Lung (tissue), 11 donors: ENCODE measurements at regions not wholly inside any gene's neighbourhood (a gene's known extent, or its start where the extent isn't known, plus 50 kb on each side); places are given as distances from the start of the nearest gene placed in this dataset.
"Not testable (repeated sequence)": the region's sequence is repeated elsewhere in the genome, so short reads cannot be mapped to it uniquely, and the experiment has no call there.

Experiments used
- ATAC-seq: fragments of 200-7000 bp; cut with Tn5 transposase; one replicate; pipeline ENCODE4 v1.9.1; 2020; ENCODE audit warnings: moderate number of reproducible peaks; ENCODE audit not compliant: insufficient read depth, low FRiP score
- DNase-seq, 3 donors: peaks; one replicate each; pipeline ENCODE4 v3.0.0-alpha.2; 2013 to 2017
- H3K27ac ChIP-seq, 2 donors: one replicate each; pipeline ENCODE4 v1.5.1; 2013; ENCODE audit warnings: mild to moderate bottlenecking in 2 of 2, moderate library complexity in 2 of 2, control low read depth in 1 of 2, inconsistent platforms in 1 of 2, low read depth in 1 of 2, low read length in 1 of 2
- H3K27me3 ChIP-seq, 3 donors: one replicate each; pipeline ENCODE4 v1.5.1; 2013; ENCODE audit warnings: low read length in 2 of 3; ENCODE audit not compliant: control insufficient read depth in 3 of 3, insufficient read depth in 3 of 3
- H3K36me3 ChIP-seq, 4 donors: one replicate each; pipeline ENCODE4 v1.5.1; 2013; ENCODE audit warnings: low read length in 4 of 4, mild to moderate bottlenecking in 1 of 4, moderate library complexity in 1 of 4; ENCODE audit not compliant: control insufficient read depth in 4 of 4, insufficient read depth in 4 of 4
- H3K4me1 ChIP-seq, 5 donors: one replicate each; pipeline ENCODE4 v1.5.1; 2013; ENCODE audit warnings: low read length in 5 of 5, mild to moderate bottlenecking in 2 of 5, moderate library complexity in 1 of 5; ENCODE audit not compliant: control insufficient read depth in 5 of 5, insufficient read depth in 5 of 5
- H3K4me3 ChIP-seq: one replicate; pipeline ENCODE4 v1.5.1; 2013; ENCODE audit warnings: mild to moderate bottlenecking, control low read depth, moderate library complexity
- H3K9ac ChIP-seq, 2 donors: one replicate each; pipeline ENCODE4 v1.5.1; 2013; ENCODE audit warnings: low read length in 2 of 2, control low read depth in 1 of 2; ENCODE audit not compliant: insufficient read depth in 1 of 2
- H3K9me3 ChIP-seq, 4 donors: one replicate each; pipeline ENCODE4 v1.5.1; 2013; ENCODE audit warnings: low read length in 3 of 4, mild to moderate bottlenecking in 1 of 4, moderate library complexity in 1 of 4; ENCODE audit not compliant: control insufficient read depth in 4 of 4, insufficient read depth in 3 of 4
- CTCF ChIP-seq: IDR thresholded peaks from 2 replicates; pipeline ENCODE4 v1.5.1; 2012; ENCODE audit warnings: mild to moderate bottlenecking; ENCODE audit errors: control extremely low read depth, extremely low read depth
- WGBS, 2 donors: extraction: QIAGEN DNeasy Blood & Tissue Kit; methylation state at CpG; one replicate each; pipeline ENCODE4 v1.1.7; 2013; 5-methylcytosine and 5-hydroxymethylcytosine counted together
- donor health status: control.
- donor health status: control.
- donor health status: Bipolar disorder and iron deficiency.
- donor health status: healthy.
- donor health status: DM: yes; HTN: yes; CAD: no.

- Histone ChIP-seq H3K27me3 (peaks cover 0 to 13% (median 10%) of the 10 kb centered on the region in 3 donors), H3K9me3 (no peaks in the 10 kb centered on the region), H3K36me3 (no peaks in the 10 kb centered on the region), H3K9ac (no peak overlapping the region), H3K4me3 (no peak overlapping the region), H3K27ac (no peak overlapping the region), H3K4me1 (peaks cover 0 to 9% (median 0%) of the 10 kb centered on the region in 5 donors)
- DNase-seq (no peak), ATAC-seq (no peak)
- WGBS, 2 donors: 64 to 76% methylated on average over 1 of the region's 1 CpG
- TF ChIP-seq CTCF: no peak
Measured at GRCh38 chr6:28675600-28675999, 149.9 kb downstream of the GPX5 start.

GRCh38 chr6:28682542-28682941 lies 156.9 kb downstream of the GPX5 start:
- peaks cover 0 to 20% (median 15%) of the 10 kb centered on the region in 3 donors for H3K27me3 ChIP-seq
- H3K27ac ChIP-seq: no peak overlapping the region
- H3K36me3 ChIP-seq: no peaks in the 10 kb centered on the region
- ATAC-seq (no peak), DNase-seq (no peak)
- H3K4me1 ChIP-seq: no peaks in the 10 kb centered on the region
- no peaks in the 10 kb centered on the region for H3K9me3 ChIP-seq
- H3K9ac ChIP-seq: no peak overlapping the region
- no peak for TF ChIP-seq CTCF
- WGBS, 2 donors: 30 to 37% methylated on average over 3 of the region's 3 CpGs
- H3K4me3 ChIP-seq: no peak overlapping the region

GRCh38 chr6:28682956-28683685 lies 157.4 kb downstream of the GPX5 start:
- WGBS, 2 donors: 60 to 61% methylated on average over 16 of the region's 16 CpGs
- H3K27me3 ChIP-seq: peaks cover 0 to 20% (median 15%) of the 10 kb centered on the region in 3 donors
- not testable (repeated sequence) for H3K4me1 ChIP-seq, ATAC-seq, H3K36me3 ChIP-seq, H3K9me3 ChIP-seq, H3K27ac ChIP-seq, DNase-seq, H3K9ac ChIP-seq, H3K4me3 ChIP-seq

GRCh38 chr6:28683945-28684538 lies 158.4 kb downstream of the GPX5 start:
- TF ChIP-seq CTCF: peak; percentile 19
- H3K4me1 ChIP-seq: no peaks in the 10 kb centered on the region
- H3K27me3 ChIP-seq: peaks cover 0 to 20% (median 15%) of the 10 kb centered on the region in 3 donors
- no peak overlapping the region for H3K27ac ChIP-seq
- no peak overlapping the region for H3K4me3 ChIP-seq
- DNase-seq (peak in 2 of 3 donors; percentile 54 to 55), ATAC-seq (no peak)
- no peaks in the 10 kb centered on the region for H3K36me3 ChIP-seq
- no peaks in the 10 kb centered on the region for H3K9me3 ChIP-seq
- 40 to 42% methylated on average over 9 of the region's 9 CpGs for WGBS, 2 donors
- H3K9ac ChIP-seq: no peak overlapping the region

GRCh38 chr6:28685960-28686359 lies 160.3 kb downstream of the GPX5 start:
- not testable (repeated sequence) for H3K36me3 ChIP-seq, H3K9ac ChIP-seq, ATAC-seq, H3K27ac ChIP-seq, H3K4me3 ChIP-seq, H3K9me3 ChIP-seq, H3K4me1 ChIP-seq
- H3K27me3 ChIP-seq: peaks cover 0 to 18% (median 13%) of the 10 kb centered on the region in 3 donors
- 8 to 13% methylated on average over 3 of the region's 3 CpGs for WGBS, 2 donors
- DNase-seq: peak in 1 of 3 donors; percentile 19
